ENCODE measurements at regions not wholly inside any gene's neighbourhood (a gene's known extent, or its start where the extent isn't known, plus 50 kb on each side); places are given as distances from the start of the nearest gene placed in this dataset.

DNA sequence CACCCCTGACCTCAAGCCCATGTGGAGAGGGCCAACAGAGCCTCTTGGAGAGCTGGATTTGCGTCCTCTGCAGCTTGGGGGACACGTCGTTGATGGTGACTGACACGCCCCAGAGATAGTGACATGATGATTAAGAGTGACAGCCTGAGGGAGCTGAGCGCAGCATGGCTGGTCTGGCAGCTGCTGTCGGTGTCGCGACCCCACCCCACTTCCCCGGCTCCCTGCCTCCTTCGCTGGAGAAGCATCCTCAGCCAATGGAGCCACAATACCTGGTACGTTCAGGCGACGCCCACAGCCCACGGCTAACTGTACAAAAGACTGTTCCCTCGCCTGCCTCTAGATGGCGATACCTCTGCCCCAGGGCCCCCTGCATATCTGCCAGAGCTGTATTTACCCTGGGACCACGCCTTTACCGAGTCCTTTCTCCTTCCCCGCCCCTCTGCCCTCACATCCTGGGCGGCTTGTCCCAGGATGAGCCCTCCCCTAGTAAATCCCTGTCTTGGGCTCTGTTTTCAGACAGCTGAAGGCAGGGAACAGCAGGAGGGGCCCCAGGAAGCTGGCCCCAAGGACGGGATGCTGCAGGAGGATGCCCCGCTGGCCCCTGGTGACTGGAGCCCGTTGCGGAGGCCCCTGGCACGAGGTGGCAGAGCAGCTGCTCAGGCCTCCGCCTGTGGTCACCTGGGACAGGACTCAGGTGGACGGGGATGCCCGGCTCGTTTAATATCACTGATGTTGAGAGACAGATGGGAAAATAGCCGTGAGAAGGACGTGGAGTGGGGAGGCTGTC lies 90.6 kb downstream of the RPS6KA4 start:
- H3K27me3 Mint-ChIP-seq = peaks cover 22% of the 10 kb centered on the region
- DNase-seq = peak; percentile 91
- no peaks in the 10 kb centered on the region for H3K9me3 Mint-ChIP-seq
- H3K4me1 Mint-ChIP-seq = peaks cover 16% of the 10 kb centered on the region
- H3K36me3 Mint-ChIP-seq (ENCODE audit: low read depth) = no peaks in the 10 kb centered on the region
- no peak overlapping the region for H3K27ac Mint-ChIP-seq
- H3K4me3 Mint-ChIP-seq = peak overlapping the region; percentile 85
- intact Hi-C loops (cut with micrococcal nuclease) = loop anchor here (2.0 kb wide), 1 partner anchor 203 kb away; no protein-coding TSS in a partner anchor

DNA sequence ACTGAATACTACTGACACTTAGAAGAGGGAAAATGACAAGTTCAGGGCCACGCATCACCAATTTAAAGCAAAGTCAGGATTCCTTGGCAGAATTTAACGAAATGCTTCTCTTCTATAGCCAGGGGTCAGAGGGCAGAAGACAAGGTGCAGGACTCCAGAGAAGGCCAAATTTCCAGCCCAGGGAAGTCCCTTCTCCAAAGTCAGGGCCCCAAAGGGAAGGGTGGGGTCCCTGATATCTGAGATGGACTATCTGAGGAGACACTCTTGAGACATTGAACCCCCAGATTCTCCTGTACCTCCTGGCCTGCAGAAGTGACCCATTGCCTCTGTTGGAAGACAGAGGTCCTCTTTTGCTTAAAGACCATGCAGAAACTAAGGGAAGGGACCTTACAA lies 91.2 kb downstream of the RPS6KA4 start:
- peaks cover 16% of the 10 kb centered on the region for H3K4me1 Mint-ChIP-seq
- H3K27ac Mint-ChIP-seq = no peak overlapping the region
- no peak for DNase-seq
- peaks cover 21% of the 10 kb centered on the region for H3K27me3 Mint-ChIP-seq
- H3K4me3 Mint-ChIP-seq = no peak overlapping the region
- no peaks in the 10 kb centered on the region for H3K36me3 Mint-ChIP-seq (ENCODE audit: low read depth)
- no peaks in the 10 kb centered on the region for H3K9me3 Mint-ChIP-seq
- intact Hi-C loops (cut with micrococcal nuclease) = no loop called here

DNA sequence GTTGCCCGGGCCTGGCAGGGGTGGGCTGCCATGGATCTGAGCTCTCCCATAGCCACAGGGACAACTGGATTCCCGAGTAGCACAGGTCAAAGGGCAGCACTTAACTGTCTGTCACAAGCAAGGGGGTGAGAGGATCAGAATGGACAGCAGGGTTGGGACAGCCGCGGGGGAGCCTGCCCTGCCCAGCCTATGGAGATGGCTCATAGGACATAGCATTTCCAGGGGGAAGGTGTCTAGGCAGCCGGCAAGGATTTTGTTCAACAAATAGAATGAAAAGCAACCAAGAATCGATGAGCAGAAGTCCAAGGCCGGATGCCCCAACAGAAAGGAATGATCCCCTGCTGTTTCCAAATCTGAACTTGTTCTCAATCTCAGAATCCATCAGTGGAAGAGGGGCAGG lies 92.9 kb downstream of the RPS6KA4 start:
- DNase-seq = no peak
- Mint-ChIP-seq H3K4me1 (peaks cover 16% of the 10 kb centered on the region), H3K9me3 (no peaks in the 10 kb centered on the region), H3K4me3 (no peak overlapping the region), H3K27ac (no peak overlapping the region), H3K27me3 (peaks cover 21% of the 10 kb centered on the region), H3K36me3 (ENCODE audit: low read depth) (no peaks in the 10 kb centered on the region)
- intact Hi-C loops (cut with micrococcal nuclease) = no loop called here

DNA sequence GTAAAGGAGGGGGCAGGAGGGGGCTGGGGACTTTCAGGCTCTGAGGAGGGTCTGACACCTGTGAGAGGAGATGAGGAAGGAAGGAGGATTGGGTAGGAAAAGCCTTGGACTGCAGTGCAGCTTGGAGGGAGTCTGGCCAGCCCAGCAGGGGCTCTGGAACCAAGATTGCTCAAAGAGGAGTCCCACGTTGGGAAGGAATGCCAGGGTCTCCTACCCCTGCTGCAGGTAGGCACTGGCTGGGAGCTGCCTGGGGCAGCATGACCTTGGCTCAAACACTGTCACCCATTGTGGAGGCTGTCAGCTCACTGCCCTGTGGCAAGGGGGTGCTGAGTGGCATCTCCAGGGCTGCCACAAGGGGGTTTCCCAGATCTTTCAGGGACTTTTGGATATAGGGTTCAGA lies 94.5 kb downstream of the RPS6KA4 start:
- no peaks in the 10 kb centered on the region for H3K9me3 Mint-ChIP-seq
- no peak overlapping the region for H3K4me3 Mint-ChIP-seq
- intact Hi-C loops (cut with micrococcal nuclease) = no loop called here
- H3K4me1 Mint-ChIP-seq = peaks cover 8% of the 10 kb centered on the region
- H3K27ac Mint-ChIP-seq = no peak overlapping the region
- H3K27me3 Mint-ChIP-seq = peaks cover 5% of the 10 kb centered on the region
- no peak for DNase-seq
- no peaks in the 10 kb centered on the region for H3K36me3 Mint-ChIP-seq (ENCODE audit: low read depth)

DNA sequence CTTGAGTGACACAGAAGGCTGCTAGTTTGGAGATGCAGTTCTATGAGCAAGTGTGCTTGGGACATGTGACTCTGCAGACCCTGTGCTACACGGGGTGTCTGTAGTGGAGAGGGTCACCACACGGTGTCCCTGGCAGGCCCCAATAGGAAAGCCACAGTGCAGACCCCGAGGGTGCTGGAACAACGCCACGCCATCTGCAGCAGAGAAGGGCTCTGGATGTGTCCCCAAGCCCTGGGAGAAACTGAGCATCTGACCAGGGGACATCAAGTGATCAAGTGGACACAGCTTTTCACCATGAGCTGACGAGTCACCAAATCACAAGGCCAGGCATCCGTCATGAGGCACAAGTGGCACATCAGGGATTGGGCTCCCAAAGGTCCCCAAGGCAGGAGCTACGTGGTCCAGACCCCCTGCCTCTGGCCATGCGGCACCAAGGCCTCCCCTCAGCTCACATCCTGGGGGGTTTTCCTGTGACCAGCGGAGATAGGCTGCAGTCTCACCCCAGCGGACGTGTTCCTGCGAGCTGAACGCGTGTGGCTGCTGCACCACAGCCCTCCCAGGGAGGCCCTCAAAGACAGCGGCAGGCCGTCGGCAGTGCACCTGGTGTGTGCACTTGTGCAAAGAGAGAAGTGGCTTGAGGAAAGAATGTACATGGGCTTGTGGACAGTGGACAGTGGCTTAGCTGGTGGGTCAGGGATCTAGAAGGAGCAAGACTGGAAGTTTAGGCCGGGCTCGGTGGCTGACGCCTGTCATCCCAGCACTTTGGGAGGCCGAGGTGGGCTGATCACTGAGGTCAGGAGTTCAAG lies 96.7 kb downstream of the RPS6KA4 start:
- Mint-ChIP-seq H3K27me3 (no peaks in the 10 kb centered on the region), H3K27ac (no peak overlapping the region), H3K4me3 (no peak overlapping the region), H3K36me3 (ENCODE audit: low read depth) (no peaks in the 10 kb centered on the region), H3K9me3 (no peaks in the 10 kb centered on the region), H3K4me1 (no peaks in the 10 kb centered on the region)
- no peak for DNase-seq
- intact Hi-C loops (cut with micrococcal nuclease) = no loop called here

DNA sequence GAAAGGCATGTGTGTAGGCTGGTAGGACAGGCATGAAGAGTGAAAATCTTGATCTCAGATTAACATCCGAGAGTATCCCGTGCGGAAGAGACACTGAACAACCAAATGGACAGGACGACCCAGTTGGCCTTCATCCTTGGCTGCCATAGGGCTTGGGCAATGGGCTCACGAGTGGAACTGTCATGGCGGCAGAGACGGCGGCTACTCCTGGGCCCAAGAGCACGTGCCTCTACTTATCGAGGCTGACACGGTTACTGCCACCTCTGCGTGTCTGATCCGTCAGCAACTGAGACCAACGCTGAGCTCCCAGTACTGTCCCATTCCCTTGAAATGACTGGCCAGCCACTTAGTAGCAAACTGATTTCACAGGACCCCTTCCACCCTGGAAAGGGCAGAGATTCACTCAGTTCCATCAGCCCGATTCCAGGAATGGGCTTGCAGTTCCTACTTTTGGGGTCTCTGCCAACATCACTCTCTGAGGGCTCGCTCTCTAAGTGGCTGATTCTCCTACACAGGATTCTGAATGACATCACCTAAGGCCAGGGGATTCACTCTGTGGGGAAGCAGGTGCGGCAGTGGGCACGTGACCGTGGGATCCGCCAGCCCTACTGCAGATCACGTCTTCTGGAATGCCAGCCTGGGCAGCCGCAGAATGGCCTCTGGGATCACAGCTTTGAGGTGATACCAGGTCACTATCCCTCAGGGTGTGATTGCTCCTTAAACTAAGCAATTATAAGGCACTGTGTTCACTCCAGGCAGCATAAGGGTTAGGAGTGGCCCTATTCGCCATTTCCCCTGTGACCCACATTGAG lies 97.8 kb downstream of the RPS6KA4 start:
- no peak overlapping the region for H3K27ac Mint-ChIP-seq
- no peak for DNase-seq
- intact Hi-C loops (cut with micrococcal nuclease) = no loop called here
- no peaks in the 10 kb centered on the region for H3K36me3 Mint-ChIP-seq (ENCODE audit: low read depth)
- no peak overlapping the region for H3K4me3 Mint-ChIP-seq
- no peaks in the 10 kb centered on the region for H3K4me1 Mint-ChIP-seq
- H3K27me3 Mint-ChIP-seq = peaks cover 2% of the 10 kb centered on the region
- H3K9me3 Mint-ChIP-seq = no peaks in the 10 kb centered on the region

DNA sequence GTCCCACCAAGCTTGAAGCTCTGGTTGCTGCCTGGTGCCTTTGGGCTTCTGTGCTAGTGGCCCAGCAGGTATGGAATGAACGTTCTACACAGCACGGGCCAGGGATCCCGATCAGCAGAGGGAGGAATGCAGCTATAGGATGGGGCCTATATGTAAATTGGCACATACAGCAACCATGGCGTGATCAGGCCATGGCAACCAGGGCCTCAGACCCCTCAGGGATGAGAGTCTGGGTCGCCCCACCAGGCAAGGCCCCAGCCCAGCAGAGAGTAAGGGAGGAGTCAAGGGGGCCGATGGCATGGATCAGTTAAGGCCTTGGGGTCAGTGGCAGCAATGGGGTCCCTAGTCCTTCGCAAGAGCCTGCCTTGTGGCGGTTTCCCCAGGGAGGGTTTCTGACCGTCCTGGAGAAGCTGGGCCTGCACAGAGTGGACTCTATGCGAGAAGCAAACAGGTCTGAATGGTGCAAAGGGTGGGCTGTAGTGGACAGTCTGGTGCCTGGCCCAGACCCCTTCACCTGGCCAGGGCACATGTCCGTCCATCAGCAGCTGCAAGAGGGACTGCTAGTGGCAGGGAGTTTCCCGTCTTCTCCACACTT lies 98.2 kb upstream of the SLC22A11 start:
- no peaks in the 10 kb centered on the region for H3K4me1 Mint-ChIP-seq
- H3K4me3 Mint-ChIP-seq = no peak overlapping the region
- no peaks in the 10 kb centered on the region for H3K9me3 Mint-ChIP-seq
- no peaks in the 10 kb centered on the region for H3K36me3 Mint-ChIP-seq (ENCODE audit: low read depth)
- H3K27me3 Mint-ChIP-seq = peaks cover 4% of the 10 kb centered on the region
- intact Hi-C loops (cut with micrococcal nuclease) = no loop called here
- no peak for DNase-seq
- no peak overlapping the region for H3K27ac Mint-ChIP-seq

DNA sequence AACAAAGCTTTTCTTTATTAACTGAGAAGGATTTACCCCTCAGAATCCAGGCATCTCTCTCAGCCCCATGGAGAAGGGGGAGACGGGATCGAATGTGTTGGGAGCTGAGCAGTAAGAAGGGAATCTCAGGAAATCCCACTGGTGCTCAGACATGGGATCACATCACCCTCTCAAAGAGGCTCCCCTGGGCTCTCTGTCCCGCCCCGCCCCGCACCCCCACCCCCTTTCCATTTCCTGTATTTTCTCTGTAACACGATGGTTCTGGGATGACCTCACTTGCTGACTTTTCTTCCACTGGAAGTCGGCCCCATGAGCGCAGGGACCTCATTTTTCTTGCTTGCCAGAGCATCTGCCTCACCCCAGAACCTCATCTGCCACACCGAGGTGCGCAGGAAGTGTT lies 96.7 kb upstream of the SLC22A11 start:
- peaks cover 7% of the 10 kb centered on the region for H3K27me3 Mint-ChIP-seq
- no peak for DNase-seq
- no peak overlapping the region for H3K27ac Mint-ChIP-seq
- H3K9me3 Mint-ChIP-seq = no peaks in the 10 kb centered on the region
- no peak overlapping the region for H3K4me3 Mint-ChIP-seq
- no peaks in the 10 kb centered on the region for H3K36me3 Mint-ChIP-seq (ENCODE audit: low read depth)
- no peaks in the 10 kb centered on the region for H3K4me1 Mint-ChIP-seq
- intact Hi-C loops (cut with micrococcal nuclease) = no loop called here

DNA sequence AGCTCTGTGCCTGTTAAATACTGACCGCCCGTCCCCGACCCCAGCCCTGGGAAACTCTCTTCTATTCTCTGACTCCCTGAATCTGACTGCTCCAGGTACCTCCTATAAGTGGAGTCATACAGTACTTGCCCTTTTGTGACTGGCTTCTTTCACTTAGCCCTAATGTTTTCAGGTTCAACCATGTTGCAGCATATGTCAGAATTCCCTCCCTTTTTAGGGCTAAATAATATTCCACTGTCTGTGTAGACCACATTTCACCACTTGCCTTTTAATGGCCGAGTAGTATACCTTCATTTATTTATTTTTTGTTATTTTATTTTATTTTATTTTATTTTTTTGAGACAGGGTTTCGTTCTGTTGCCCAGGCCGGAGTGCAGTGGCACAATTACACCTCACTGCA lies 96.1 kb upstream of the SLC22A11 start:
- Mint-ChIP-seq H3K27ac (no peak overlapping the region), H3K36me3 (ENCODE audit: low read depth) (no peaks in the 10 kb centered on the region), H3K4me1 (no peaks in the 10 kb centered on the region), H3K4me3 (no peak overlapping the region), H3K27me3 (peaks cover 10% of the 10 kb centered on the region), H3K9me3 (no peaks in the 10 kb centered on the region)
- intact Hi-C loops (cut with micrococcal nuclease) = no loop called here
- no peak for DNase-seq

DNA sequence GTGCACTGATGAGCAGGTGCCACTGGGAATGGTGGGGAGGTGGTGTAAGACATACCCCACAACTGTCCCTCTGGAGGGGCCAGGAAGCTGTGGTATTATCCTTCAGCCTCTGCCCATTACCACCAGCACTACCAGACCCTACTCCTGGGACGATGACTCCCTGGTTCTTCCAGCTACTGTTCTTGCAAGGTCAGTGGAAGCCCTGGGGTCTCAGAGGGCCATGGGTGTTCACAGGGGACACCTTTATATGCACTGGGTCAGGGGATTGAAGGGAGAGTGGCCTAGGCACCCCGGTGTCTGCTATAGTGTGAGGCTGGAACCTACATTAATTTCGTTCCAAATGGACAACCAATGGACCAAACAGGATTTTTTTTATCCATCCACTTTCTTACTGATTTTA lies 94.7 kb upstream of the SLC22A11 start:
- Mint-ChIP-seq H3K9me3 (no peaks in the 10 kb centered on the region), H3K4me1 (no peaks in the 10 kb centered on the region), H3K36me3 (ENCODE audit: low read depth) (no peaks in the 10 kb centered on the region), H3K27me3 (peaks cover 14% of the 10 kb centered on the region), H3K4me3 (no peak overlapping the region), H3K27ac (no peak overlapping the region)
- intact Hi-C loops (cut with micrococcal nuclease) = no loop called here
- no peak for DNase-seq

DNA sequence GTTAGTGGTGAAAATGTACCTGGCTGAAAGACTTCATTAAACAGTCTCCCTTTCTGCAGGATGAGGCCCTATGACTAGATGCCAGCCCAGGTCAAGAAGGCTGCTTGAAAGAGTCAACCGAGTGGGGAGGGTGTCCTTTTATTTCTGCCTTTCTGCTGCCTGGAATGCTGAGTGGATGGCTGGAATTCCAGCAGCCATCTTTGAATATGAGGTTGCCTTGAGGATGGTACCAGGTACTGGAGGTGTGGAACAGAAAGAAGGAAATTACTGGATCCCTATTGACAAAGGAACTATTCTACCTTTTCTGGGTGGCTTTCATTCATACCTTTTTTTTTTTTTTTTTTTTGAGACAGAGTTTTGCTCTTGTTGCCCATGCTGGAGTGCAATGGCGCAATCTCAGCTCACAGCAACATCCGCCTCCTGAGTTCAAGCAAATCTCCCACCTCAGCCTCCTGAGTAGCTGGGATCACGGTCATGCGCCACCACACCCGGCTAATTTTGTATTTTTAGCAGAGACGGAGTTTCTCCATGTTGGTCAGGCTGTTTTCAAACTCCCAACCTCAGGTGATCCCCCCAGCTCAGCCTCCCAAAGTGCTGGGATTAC lies 89.5 kb upstream of the SLC22A11 start:
- Mint-ChIP-seq H3K9me3 (no peaks in the 10 kb centered on the region), H3K4me1 (peaks cover 1% of the 10 kb centered on the region), H3K27me3 (peaks cover 26% of the 10 kb centered on the region), H3K27ac (no peak overlapping the region), H3K36me3 (ENCODE audit: low read depth) (no peaks in the 10 kb centered on the region), H3K4me3 (no peak overlapping the region)
- intact Hi-C loops (cut with micrococcal nuclease) = no loop called here
- DNase-seq = no peak

DNA sequence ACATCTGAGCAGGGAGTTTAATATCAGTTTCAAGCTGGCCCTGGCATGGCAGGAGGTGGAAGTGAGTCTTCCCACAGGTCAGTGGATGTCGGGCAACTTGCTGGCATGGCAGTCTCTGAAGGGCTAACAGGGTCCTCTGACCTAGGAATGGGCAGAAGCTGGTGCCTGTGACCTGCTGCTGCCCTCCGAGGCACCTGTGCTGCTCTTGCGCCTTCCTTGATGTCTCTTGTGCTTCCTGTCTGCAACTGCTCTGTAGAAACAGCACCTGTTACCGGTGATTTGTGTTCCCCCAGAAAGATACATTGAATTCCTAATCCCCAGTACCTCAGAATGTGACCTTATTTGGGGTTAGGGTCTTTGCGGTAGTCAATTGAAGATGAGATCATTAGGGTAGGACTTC lies 86.5 kb upstream of the SLC22A11 start:
- intact Hi-C loops (cut with micrococcal nuclease) = no loop called here
- H3K4me3 Mint-ChIP-seq = no peak overlapping the region
- peaks cover 20% of the 10 kb centered on the region for H3K27me3 Mint-ChIP-seq
- no peak overlapping the region for H3K27ac Mint-ChIP-seq
- DNase-seq = no peak
- H3K4me1 Mint-ChIP-seq = peaks cover 1% of the 10 kb centered on the region
- H3K36me3 Mint-ChIP-seq (ENCODE audit: low read depth) = no peaks in the 10 kb centered on the region
- H3K9me3 Mint-ChIP-seq = no peaks in the 10 kb centered on the region

DNA sequence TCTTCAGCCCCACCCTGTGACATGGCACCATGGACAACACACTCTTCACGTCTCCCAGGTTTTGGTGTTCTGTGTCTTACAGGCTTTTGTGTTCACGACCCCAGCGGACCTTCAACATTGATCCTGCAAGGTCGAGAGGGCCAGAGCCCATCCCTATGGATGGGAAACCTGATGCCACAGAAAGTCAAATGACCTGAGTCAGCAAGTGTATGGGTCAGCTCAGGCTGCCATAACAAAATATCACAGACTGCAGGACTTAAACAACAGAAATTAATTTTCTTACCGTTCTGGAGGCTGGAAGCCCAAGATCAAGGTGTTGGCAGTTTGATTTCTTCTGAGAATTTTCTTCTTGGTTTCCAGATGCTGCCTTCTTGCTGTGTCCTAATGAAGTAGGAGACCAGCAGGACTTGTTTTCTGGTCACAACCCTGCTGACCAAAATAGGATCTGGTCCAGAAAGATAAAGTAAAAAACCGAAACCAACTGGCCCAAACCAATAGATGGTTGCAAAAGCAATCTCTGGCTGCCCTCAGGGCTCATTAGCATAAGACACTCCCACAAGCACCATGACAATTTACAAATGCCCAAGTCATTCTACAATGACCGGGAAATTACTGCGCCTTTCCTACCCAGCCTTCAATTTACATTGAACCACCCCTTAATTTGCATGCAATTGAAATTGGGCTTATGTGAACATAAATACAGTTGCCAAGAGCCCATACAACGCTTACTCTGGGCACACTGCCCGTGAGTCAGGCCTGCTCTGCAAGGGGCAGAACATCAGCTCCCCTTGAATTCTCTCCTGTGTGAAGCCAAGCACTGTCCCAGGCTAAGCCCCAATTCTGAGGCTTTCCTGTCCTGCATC lies 82.9 kb upstream of the SLC22A11 start:
- Mint-ChIP-seq H3K4me3 (no peak overlapping the region), H3K27me3 (peaks cover 14% of the 10 kb centered on the region), H3K9me3 (no peaks in the 10 kb centered on the region), H3K27ac (no peak overlapping the region), H3K36me3 (ENCODE audit: low read depth) (no peaks in the 10 kb centered on the region), H3K4me1 (peaks cover 1% of the 10 kb centered on the region)
- intact Hi-C loops (cut with micrococcal nuclease) = no loop called here
- no peak for DNase-seq
